Gastrocnemius medialis (tissue), 4 donors: ENCODE measurements at regions not wholly inside any gene's neighbourhood (a gene's known extent, or its start where the extent isn't known, plus 50 kb on each side); places are given as distances from the start of the nearest gene placed in this dataset.

Experiments used
- CTCF ChIP-seq, 5 experiments: fragments of 450-650 bp in 3 of 5; fragments of 200-600 bp in 2 of 5; sonication (generic) in 2 of 5; IDR thresholded peaks in 4 of 5; conservative IDR thresholded peaks in 1 of 5; 1 replicate in 4 of 5; 2 replicates in 1 of 5; pipeline ENCODE4 v1.5.1; 2016 to 2019; ENCODE audit warnings: antibody characterized with exemption in 5 of 5, mild to moderate bottlenecking in 3 of 5, moderate library complexity in 3 of 5
- POLR2A ChIP-seq, 2 donors: fragments of 450-650 bp; IDR thresholded peaks; one replicate each; pipeline ENCODE4 v1.6.1; 2017; ENCODE audit warnings: antibody characterized with exemption in 2 of 2, mild to moderate bottlenecking in 2 of 2, moderate library complexity in 2 of 2

GRCh38 chr3:89966877-89967665 lies 859.6 kb downstream of the EPHA3 start:
- TF ChIP-seq CTCF (IDR thresholded peaks at IDR 0.05 in 4 of 5, conservative IDR thresholded peaks at IDR 0.05 in 1 of 5): no peak
- TF ChIP-seq POLR2A (IDR thresholded peaks at IDR 0.05): no peak
